Thoracic aorta (tissue), 2 donors: ENCODE measurements at regions not wholly inside any gene's neighbourhood (a gene's known extent, or its start where the extent isn't known, plus 50 kb on each side); places are given as distances from the start of the nearest gene placed in this dataset.
A peak's percentile ranks its signal among the peaks of the same experiment; 100 is the strongest.

Experiments used
- ATAC-seq: fragments of 150-250 bp; one replicate; pipeline ENCODE4 v1.8.0; 2017; ENCODE audit warnings: low read depth; ENCODE audit not compliant: insufficient number of reproducible peaks, low FRiP score
- DNase-seq: peaks from one replicate; pipeline ENCODE4 v3.0.0-alpha.2; 2020; ENCODE audit warnings: low spot score
- H3K27ac ChIP-seq, 2 donors: fragments of 200-600 bp; sonication (generic); 1 replicate in 1 of 2; 2 replicates in 1 of 2; pipeline ENCODE4 v1.5.1; 2016; ENCODE audit warnings: mild to moderate bottlenecking in 2 of 2, moderate library complexity in 2 of 2
- H3K27me3 ChIP-seq: fragments of 200-600 bp; sonication (generic); replicated peaks from 2 replicates; pipeline ENCODE4 v1.6.0; 2016; ENCODE audit warnings: mild to moderate bottlenecking; ENCODE audit not compliant: insufficient read depth
- H3K36me3 ChIP-seq: fragments of 200-600 bp; sonication (generic); one replicate; pipeline ENCODE4 v1.5.1; 2016
- H3K4me1 ChIP-seq, 2 donors: fragments of 200-600 bp; sonication (generic); 1 replicate in 1 of 2; 2 replicates in 1 of 2; pipeline versions ENCODE4 v1.5.1 to v1.6.0; 2016; ENCODE audit warnings: low read depth in 2 of 2, mild to moderate bottlenecking in 1 of 2; ENCODE audit not compliant: control insufficient read depth in 1 of 2
- H3K4me3 ChIP-seq: fragments of 200-600 bp; sonication (generic); 2 replicates; pipeline ENCODE4 v1.5.1; 2016; ENCODE audit warnings: mild to moderate bottlenecking
- H3K9me3 ChIP-seq: fragments of 200-600 bp; sonication (generic); 2 replicates; pipeline ENCODE4 v1.5.1; 2016
- CTCF ChIP-seq: fragments of 200-600 bp; sonication (generic); IDR thresholded peaks from one replicate; pipeline ENCODE4 v1.5.1; 2019; ENCODE audit warnings: antibody characterized with exemption

- no peak for DNase-seq
- H3K9me3 ChIP-seq: no peaks in the 10 kb centered on the region
- ATAC-seq: no peak
- H3K27me3 ChIP-seq: no peaks in the 10 kb centered on the region
- no peaks in the 10 kb centered on the region for H3K4me1 ChIP-seq
- no peaks in the 10 kb centered on the region for H3K36me3 ChIP-seq
- H3K4me3 ChIP-seq: no peak overlapping the region
- no peak overlapping the region for H3K27ac ChIP-seq
- no peak for TF ChIP-seq CTCF
These were observed 186.9 kb upstream of the PIEZO2 start for GRCh38 chr18:11336241-11336640.

- DNase-seq: peak; percentile 23
- TF ChIP-seq CTCF: no peak
- Histone ChIP-seq H3K27ac (peak overlapping the region in 1 of 2 donors; percentile 30), H3K36me3 (no peaks in the 10 kb centered on the region), H3K4me3 (no peak overlapping the region), H3K9me3 (no peaks in the 10 kb centered on the region), H3K27me3 (no peaks in the 10 kb centered on the region), H3K4me1 (peaks cover 12 to 30% of the 10 kb centered on the region in 2 donors)
- peak; percentile 50 for ATAC-seq
These were observed 178.1 kb upstream of the PIEZO2 start for GRCh38 chr18:11327391-11328009.

GRCh38 chr18:11324956-11325882, 175.8 kb upstream of the PIEZO2 start:
- TF ChIP-seq CTCF: no peak
- no peaks in the 10 kb centered on the region for H3K36me3 ChIP-seq
- DNase-seq (no peak), ATAC-seq (no peak)
- no peaks in the 10 kb centered on the region for H3K27me3 ChIP-seq
- no peaks in the 10 kb centered on the region for H3K9me3 ChIP-seq
- H3K4me3 ChIP-seq: no peak overlapping the region
- peaks cover 12 to 30% of the 10 kb centered on the region in 2 donors for H3K4me1 ChIP-seq
- H3K27ac ChIP-seq: no peak overlapping the region

- DNase-seq: no peak
- Histone ChIP-seq H3K4me3 (no peak overlapping the region), H3K4me1 (peaks cover 12 to 30% of the 10 kb centered on the region in 2 donors), H3K9me3 (no peaks in the 10 kb centered on the region), H3K36me3 (no peaks in the 10 kb centered on the region), H3K27me3 (no peaks in the 10 kb centered on the region), H3K27ac (no peak overlapping the region)
- TF ChIP-seq CTCF: no peak
- ATAC-seq: no peak
These were observed 175.1 kb upstream of the PIEZO2 start for GRCh38 chr18:11324510-11324909.

- ATAC-seq: no peak
- H3K4me1 ChIP-seq: peaks cover 12 to 30% of the 10 kb centered on the region in 2 donors
- no peak for DNase-seq
- no peak for TF ChIP-seq CTCF
- no peak overlapping the region for H3K4me3 ChIP-seq
- H3K27ac ChIP-seq: no peak overlapping the region
- H3K36me3 ChIP-seq: no peaks in the 10 kb centered on the region
- no peaks in the 10 kb centered on the region for H3K27me3 ChIP-seq
- no peaks in the 10 kb centered on the region for H3K9me3 ChIP-seq
These were observed 174.0 kb upstream of the PIEZO2 start for GRCh38 chr18:11323359-11323819.
